ENCODE measurements at regions not wholly inside any gene's neighbourhood (a gene's known extent, or its start where the extent isn't known, plus 50 kb on each side); places are given as distances from the start of the nearest gene placed in this dataset.

- no peaks in the 10 kb centered on the region for H3K27me3 ChIP-seq
- intact Hi-C loops (cut with DNase I): no loop called here
- H3K9me3 ChIP-seq: no peaks in the 10 kb centered on the region
- TF ChIP-seq POLR2A (IDR thresholded peaks at IDR 0.05): no peak
- H3K4me1 ChIP-seq: no peaks in the 10 kb centered on the region
- WGBS, 2 donors: 79 to 87% methylated on average over 12 to 13 of the region's 13 CpGs
- H3K27ac ChIP-seq: no peak overlapping the region
- no peak for DNase-seq
- no peaks in the 10 kb centered on the region for H3K36me3 ChIP-seq
- H3K4me3 ChIP-seq (replicated peaks in 1 of 3): no peak overlapping the region
These were observed 64.5 kb downstream of the FZD10 start for GRCh38 chr12:130226771-130227170.

GRCh38 chr12:130227641-130228040 is 65.4 kb downstream of the FZD10 start:
- intact Hi-C loops (cut with DNase I): no loop called here
- Histone ChIP-seq H3K4me1 (no peaks in the 10 kb centered on the region), H3K9me3 (no peaks in the 10 kb centered on the region), H3K4me3 (replicated peaks in 1 of 3) (no peak overlapping the region), H3K27me3 (no peaks in the 10 kb centered on the region), H3K27ac (no peak overlapping the region), H3K36me3 (no peaks in the 10 kb centered on the region)
- no peak for TF ChIP-seq CTCF (IDR thresholded peaks at IDR 0.05)
- no peak for TF ChIP-seq POLR2A (IDR thresholded peaks at IDR 0.05)
- no peak for DNase-seq
- 34 to 64% methylated on average over 4 of the region's 4 CpGs for WGBS, 2 donors

GRCh38 chr12:130236446-130236845 is 74.2 kb downstream of the FZD10 start:
- WGBS, 2 donors: 82 to 83% methylated on average over 9 of the region's 9 CpGs
- Histone ChIP-seq H3K4me3 (replicated peaks in 1 of 3) (no peak overlapping the region), H3K36me3 (no peaks in the 10 kb centered on the region), H3K4me1 (no peaks in the 10 kb centered on the region), H3K9me3 (no peaks in the 10 kb centered on the region), H3K27me3 (no peaks in the 10 kb centered on the region), H3K27ac (no peak overlapping the region)
- intact Hi-C loops (cut with DNase I): no loop called here
- TF ChIP-seq POLR2A (IDR thresholded peaks at IDR 0.05) (no peak), CTCF (IDR thresholded peaks at IDR 0.05) (no peak)
- DNase-seq: no peak

GRCh38 chr12:130240831-130241590 is 78.7 kb downstream of the FZD10 start:
- 75 to 79% methylated on average over 13 of the region's 13 CpGs for WGBS, 2 donors
- no peak overlapping the region for H3K4me3 ChIP-seq (replicated peaks in 1 of 3)
- TF ChIP-seq CTCF (IDR thresholded peaks at IDR 0.05) (no peak), POLR2A (IDR thresholded peaks at IDR 0.05) (no peak)
- no peaks in the 10 kb centered on the region for H3K27me3 ChIP-seq
- intact Hi-C loops (cut with DNase I): no loop called here
- H3K4me1 ChIP-seq: no peaks in the 10 kb centered on the region
- H3K27ac ChIP-seq: no peak overlapping the region
- DNase-seq: no peak
- H3K9me3 ChIP-seq: no peaks in the 10 kb centered on the region
- no peaks in the 10 kb centered on the region for H3K36me3 ChIP-seq

GRCh38 chr12:130242506-130242905 is 80.2 kb downstream of the FZD10 start:
- Histone ChIP-seq H3K4me1 (no peaks in the 10 kb centered on the region), H3K27me3 (no peaks in the 10 kb centered on the region), H3K27ac (no peak overlapping the region), H3K4me3 (replicated peaks in 1 of 3) (no peak overlapping the region), H3K36me3 (no peaks in the 10 kb centered on the region), H3K9me3 (no peaks in the 10 kb centered on the region)
- WGBS, 2 donors: 75% methylated on average over 7 of the region's 7 CpGs
- intact Hi-C loops (cut with DNase I): no loop called here
- TF ChIP-seq POLR2A (IDR thresholded peaks at IDR 0.05): no peak
- no peak for TF ChIP-seq CTCF (IDR thresholded peaks at IDR 0.05)
- DNase-seq: no peak
